OCI-LY1 (cell line): ENCODE measurements at regions not wholly inside any gene's neighbourhood (a gene's known extent, or its start where the extent isn't known, plus 50 kb on each side); places are given as distances from the start of the nearest gene placed in this dataset.

Experiments used
- H2AFZ ChIP-seq: fragments of 200-600 bp; sonication (generic), shearing (Covaris generic); 2 replicates; pipeline ENCODE4 v1.6.0; 2014; ENCODE audit warnings: antibody characterized with exemption, mild to moderate bottlenecking, low read length
- H3F3A ChIP-seq: fragments of 200-600 bp; sonication (generic), shearing (Covaris generic); 2 replicates; pipeline ENCODE4 v1.6.0; 2014; ENCODE audit warnings: mild to moderate bottlenecking, antibody characterized with exemption, low read length, moderate library complexity; ENCODE audit not compliant: insufficient read depth
- H3K27ac ChIP-seq: fragments of 200-600 bp; sonication (generic); 2 replicates; pipeline ENCODE4 v1.5.1; 2014; ENCODE audit warnings: low read length, mixed run types, mild to moderate bottlenecking, low read depth; ENCODE audit not compliant: poor library complexity, severe bottlenecking
- H3K27me3 ChIP-seq: fragments of 200-600 bp; sonication (generic); 2 replicates; pipeline ENCODE4 v1.6.0; 2014; ENCODE audit warnings: antibody characterized with exemption, mild to moderate bottlenecking, low read length, moderate library complexity; ENCODE audit not compliant: insufficient read depth
- H3K36me3 ChIP-seq: fragments of 200-600 bp; sonication (generic); 2 replicates; pipeline ENCODE4 v1.6.1; 2014; ENCODE audit warnings: mild to moderate bottlenecking, antibody characterized with exemption, low read length, moderate library complexity, mixed read lengths; ENCODE audit not compliant: insufficient read depth
- H3K4me1 ChIP-seq: fragments of 200-600 bp; sonication (generic); 2 replicates; pipeline ENCODE4 v1.5.1; 2014; ENCODE audit warnings: mild to moderate bottlenecking, low read length, moderate library complexity; ENCODE audit not compliant: insufficient read depth, severe bottlenecking
- H3K4me2 ChIP-seq: fragments of 200-600 bp; sonication (generic), shearing (Covaris generic); 2 replicates; pipeline ENCODE4 v1.6.1; 2014; ENCODE audit warnings: low read length
- H3K4me3 ChIP-seq: fragments of 200-600 bp; sonication (generic); 2 replicates; pipeline ENCODE4 v1.5.1; 2014; ENCODE audit warnings: low read length, low read depth, mild to moderate bottlenecking, mixed read lengths; ENCODE audit not compliant: poor library complexity, severe bottlenecking
- H3K79me2 ChIP-seq: fragments of 200-600 bp; shearing (Covaris generic); 2 replicates; pipeline ENCODE4 v1.6.1; 2016; ENCODE audit warnings: mixed run types, low read length, mixed read lengths; ENCODE audit not compliant: insufficient read depth
- H3K9ac ChIP-seq: fragments of 200-600 bp; sonication (generic), shearing (Covaris generic); 2 replicates; pipeline ENCODE4 v1.6.1; 2014; ENCODE audit warnings: mild to moderate bottlenecking, low read length, mixed read lengths
- H3K9me2 ChIP-seq: fragments of 200-600 bp; sonication (generic), shearing (Covaris generic); 2 replicates; pipeline ENCODE4 v1.6.1; 2014; ENCODE audit warnings: low read depth, mild to moderate bottlenecking, low read length, mixed read lengths
- H3K9me3 ChIP-seq: fragments of 200-600 bp; shearing (Covaris generic); 2 replicates; pipeline ENCODE4 v1.6.1; 2014; ENCODE audit warnings: low read length, mixed read lengths
- H4K20me1 ChIP-seq: fragments of 200-600 bp; sonication (generic), shearing (Covaris generic); 2 replicates; pipeline ENCODE4 v1.6.0; 2016; ENCODE audit warnings: mild to moderate bottlenecking, low read length; ENCODE audit not compliant: insufficient read depth
- EZH2 ChIP-seq: fragments of 200-600 bp; sonication (generic), shearing (Covaris generic); IDR thresholded peaks from 2 replicates; pipeline ENCODE4 v1.8.0; 2017; ENCODE audit warnings: borderline replicate concordance, mixed run types, mild to moderate bottlenecking, antibody characterized with exemption, low read length, moderate library complexity, mixed read lengths
- TF ChIP-seq, protein P1 (sequence below): fragments of 200-600 bp; sonication (generic), shearing (Covaris generic); IDR thresholded peaks from 2 replicates; pipeline ENCODE4 v1.5.1; 2017; ENCODE audit warnings: mild to moderate bottlenecking, antibody characterized with exemption, low read length, moderate library complexity, mixed read lengths

DNA sequence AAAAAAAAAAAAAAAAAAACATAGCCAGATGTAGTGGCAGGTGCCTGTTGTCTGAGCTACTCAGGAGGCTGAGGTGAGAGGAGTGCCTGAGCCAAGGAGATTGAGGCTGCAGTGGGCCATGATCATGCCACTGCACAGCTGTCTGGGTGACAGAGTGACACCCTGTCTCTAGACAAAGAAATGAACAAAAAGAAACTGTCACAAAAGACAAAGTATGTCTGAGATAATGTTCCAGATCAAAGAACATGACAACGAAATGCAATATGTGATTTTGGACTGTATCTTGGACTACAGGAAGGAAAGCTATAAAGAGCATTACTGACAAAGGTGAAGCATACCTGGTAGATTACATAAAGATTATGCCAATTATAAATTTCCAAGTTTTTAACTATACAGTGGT, 862.8 kb downstream of the ROBO2 start:
- no peak overlapping the region for H3K4me3 ChIP-seq
- no peaks in the 10 kb centered on the region for H4K20me1 ChIP-seq
- no peaks in the 10 kb centered on the region for H3K4me1 ChIP-seq
- TF ChIP-seq, protein P1, sequence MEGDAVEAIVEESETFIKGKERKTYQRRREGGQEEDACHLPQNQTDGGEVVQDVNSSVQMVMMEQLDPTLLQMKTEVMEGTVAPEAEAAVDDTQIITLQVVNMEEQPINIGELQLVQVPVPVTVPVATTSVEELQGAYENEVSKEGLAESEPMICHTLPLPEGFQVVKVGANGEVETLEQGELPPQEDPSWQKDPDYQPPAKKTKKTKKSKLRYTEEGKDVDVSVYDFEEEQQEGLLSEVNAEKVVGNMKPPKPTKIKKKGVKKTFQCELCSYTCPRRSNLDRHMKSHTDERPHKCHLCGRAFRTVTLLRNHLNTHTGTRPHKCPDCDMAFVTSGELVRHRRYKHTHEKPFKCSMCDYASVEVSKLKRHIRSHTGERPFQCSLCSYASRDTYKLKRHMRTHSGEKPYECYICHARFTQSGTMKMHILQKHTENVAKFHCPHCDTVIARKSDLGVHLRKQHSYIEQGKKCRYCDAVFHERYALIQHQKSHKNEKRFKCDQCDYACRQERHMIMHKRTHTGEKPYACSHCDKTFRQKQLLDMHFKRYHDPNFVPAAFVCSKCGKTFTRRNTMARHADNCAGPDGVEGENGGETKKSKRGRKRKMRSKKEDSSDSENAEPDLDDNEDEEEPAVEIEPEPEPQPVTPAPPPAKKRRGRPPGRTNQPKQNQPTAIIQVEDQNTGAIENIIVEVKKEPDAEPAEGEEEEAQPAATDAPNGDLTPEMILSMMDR, result no peak
- no peak for TF ChIP-seq EZH2
- H3K27ac ChIP-seq, result no peak overlapping the region
- no peak overlapping the region for H3K9ac ChIP-seq
- H3K27me3 ChIP-seq, result no peaks in the 10 kb centered on the region
- no peaks in the 10 kb centered on the region for H3F3A ChIP-seq
- no peaks in the 10 kb centered on the region for H3K36me3 ChIP-seq
- no peaks in the 10 kb centered on the region for H3K9me3 ChIP-seq
- no peaks in the 10 kb centered on the region for H3K9me2 ChIP-seq
- no peaks in the 10 kb centered on the region for H3K79me2 ChIP-seq
- no peak overlapping the region for H3K4me2 ChIP-seq
- no peak overlapping the region for H2AFZ ChIP-seq

- no peaks in the 10 kb centered on the region for H3K27me3 ChIP-seq
- H3K9ac ChIP-seq, result no peak overlapping the region
- H3K4me2 ChIP-seq, result no peak overlapping the region
- no peaks in the 10 kb centered on the region for H3K36me3 ChIP-seq
- TF ChIP-seq, protein P1, result no peak
- TF ChIP-seq EZH2, result no peak
- H3K4me3 ChIP-seq, result no peak overlapping the region
- no peak overlapping the region for H3K27ac ChIP-seq
- no peaks in the 10 kb centered on the region for H3K9me2 ChIP-seq
- H2AFZ ChIP-seq, result no peak overlapping the region
- H3K9me3 ChIP-seq, result no peaks in the 10 kb centered on the region
- H4K20me1 ChIP-seq, result no peaks in the 10 kb centered on the region
- no peaks in the 10 kb centered on the region for H3F3A ChIP-seq
- no peaks in the 10 kb centered on the region for H3K4me1 ChIP-seq
- H3K79me2 ChIP-seq, result no peaks in the 10 kb centered on the region
Measured at GRCh38 chr3:77906102-77906709, 866.3 kb downstream of the ROBO2 start.

DNA sequence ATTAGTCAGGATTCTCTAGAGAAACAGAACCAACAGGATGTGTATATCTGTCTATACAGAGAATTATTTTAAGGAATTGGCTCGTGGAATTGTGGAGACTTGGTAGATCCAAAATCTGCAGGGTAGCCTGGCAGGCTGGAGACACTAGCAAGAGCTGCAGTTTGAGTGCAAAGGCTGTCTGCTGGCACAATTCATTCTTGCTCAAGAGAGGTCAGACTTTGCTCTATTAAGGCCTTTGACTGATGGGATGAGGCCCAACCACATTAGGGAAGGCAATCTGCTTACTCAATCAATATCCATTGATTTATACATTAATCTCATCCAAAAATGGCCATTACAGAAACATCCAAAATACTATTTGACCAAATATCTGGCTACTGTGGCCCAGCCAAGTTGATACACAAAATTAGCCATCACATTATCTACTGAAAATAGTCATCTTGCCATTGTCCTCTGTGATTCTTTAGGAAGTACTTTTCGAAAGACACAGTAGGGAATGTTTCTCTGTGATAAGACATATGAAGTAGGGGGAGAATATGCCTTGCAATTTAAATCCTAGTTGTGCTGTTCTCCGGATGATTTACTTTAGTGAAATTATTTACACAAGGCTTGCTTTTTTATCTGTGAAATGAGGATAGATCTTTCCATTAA, 873.8 kb downstream of the ROBO2 start:
- Histone ChIP-seq H3K27me3 (no peaks in the 10 kb centered on the region), H3F3A (no peaks in the 10 kb centered on the region), H3K36me3 (no peaks in the 10 kb centered on the region), H3K9ac (no peak overlapping the region), H3K4me2 (no peak overlapping the region), H3K4me3 (no peak overlapping the region), H3K9me2 (no peaks in the 10 kb centered on the region), H3K27ac (no peak overlapping the region), H4K20me1 (no peaks in the 10 kb centered on the region), H3K9me3 (no peaks in the 10 kb centered on the region), H2AFZ (no peak overlapping the region), H3K79me2 (no peaks in the 10 kb centered on the region), H3K4me1 (no peaks in the 10 kb centered on the region)
- TF ChIP-seq, protein P1, result no peak
- no peak for TF ChIP-seq EZH2
